ENCODE measurements at regions not wholly inside any gene's neighbourhood (a gene's known extent, or its start where the extent isn't known, plus 50 kb on each side); places are given as distances from the start of the nearest gene placed in this dataset.

DNA sequence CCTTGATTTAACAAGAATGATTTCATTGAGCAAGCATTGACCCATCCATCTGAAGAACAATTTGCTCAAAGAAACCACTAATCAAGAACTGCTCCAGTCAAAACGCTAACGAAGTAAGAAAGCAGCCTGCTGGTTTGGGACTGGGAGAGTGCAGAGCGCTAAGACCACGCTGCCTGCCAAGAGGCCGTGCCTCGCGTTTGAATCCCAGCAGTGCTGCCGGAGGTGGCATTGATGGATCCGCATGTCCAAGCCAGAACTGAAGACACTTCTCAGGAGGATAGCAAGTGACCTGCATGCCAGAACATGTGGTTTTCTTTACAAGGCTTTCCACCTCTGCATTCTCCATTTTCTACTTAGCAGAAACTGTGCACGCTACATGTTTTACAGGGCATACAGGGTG is 105.2 kb upstream of the FOXC1 start:
- TF ChIP-seq, protein P1, sequence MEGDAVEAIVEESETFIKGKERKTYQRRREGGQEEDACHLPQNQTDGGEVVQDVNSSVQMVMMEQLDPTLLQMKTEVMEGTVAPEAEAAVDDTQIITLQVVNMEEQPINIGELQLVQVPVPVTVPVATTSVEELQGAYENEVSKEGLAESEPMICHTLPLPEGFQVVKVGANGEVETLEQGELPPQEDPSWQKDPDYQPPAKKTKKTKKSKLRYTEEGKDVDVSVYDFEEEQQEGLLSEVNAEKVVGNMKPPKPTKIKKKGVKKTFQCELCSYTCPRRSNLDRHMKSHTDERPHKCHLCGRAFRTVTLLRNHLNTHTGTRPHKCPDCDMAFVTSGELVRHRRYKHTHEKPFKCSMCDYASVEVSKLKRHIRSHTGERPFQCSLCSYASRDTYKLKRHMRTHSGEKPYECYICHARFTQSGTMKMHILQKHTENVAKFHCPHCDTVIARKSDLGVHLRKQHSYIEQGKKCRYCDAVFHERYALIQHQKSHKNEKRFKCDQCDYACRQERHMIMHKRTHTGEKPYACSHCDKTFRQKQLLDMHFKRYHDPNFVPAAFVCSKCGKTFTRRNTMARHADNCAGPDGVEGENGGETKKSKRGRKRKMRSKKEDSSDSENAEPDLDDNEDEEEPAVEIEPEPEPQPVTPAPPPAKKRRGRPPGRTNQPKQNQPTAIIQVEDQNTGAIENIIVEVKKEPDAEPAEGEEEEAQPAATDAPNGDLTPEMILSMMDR (IDR thresholded peaks at IDR 0.05; ENCODE audit: insufficient read depth, low read depth, low read length), result no peak
- no peak for TF ChIP-seq EZH2 (IDR thresholded peaks at IDR 0.05; ENCODE audit: insufficient read depth, low read length)

Measured in astrocyte (in vitro differentiated cells and primary cell).